H1 (cell line): ENCODE measurements at regions not wholly inside any gene's neighbourhood (a gene's known extent, or its start where the extent isn't known, plus 50 kb on each side); places are given as distances from the start of the nearest gene placed in this dataset.

Experiments
- CTCF ChIA-PET: fragments of 300-600 bp; sonication (Branson Sonifier 250); formaldehyde crosslinking; loops from one replicate; lab custom pipeline; 2021; ENCODE audit not compliant: partially characterized antibody; lab: Charles Lee
- POLR2A ChIA-PET: fragments of 300-600 bp; sonication (Branson Sonifier 250); formaldehyde crosslinking; loops from one replicate; lab custom pipeline; 2021; ENCODE audit warnings: inconsistent platforms; ENCODE audit not compliant: partially characterized antibody; lab: Charles Lee
- DNase-seq, 2 experiments: peaks; one replicate each; pipeline versions ENCODE4 v3.0.0 to v3.0.0-alpha.2; 2010 to 2022; ENCODE audit warnings: low spot score in 2 of 2, low read depth in 1 of 2, mixed read lengths in 1 of 2
- FAIRE-seq: peaks from 2 replicates; lab custom pipeline; 2011; peaks lifted over from hg19 to GRCh38; lab: Jason Lieb, UNC
- H2AFZ ChIP-seq: 2 replicates; pipeline ENCODE4 v1.8.1; 2012; ENCODE audit warnings: low read length, inconsistent platforms
- H2AK5ac ChIP-seq: 2 replicates; pipeline ENCODE4 v1.6.1; 2013; ENCODE audit warnings: low read depth, low read length
- H2BK120ac ChIP-seq: replicated peaks from 2 replicates; pipeline ENCODE3; 2013; ENCODE audit warnings: low read depth, low read length, inconsistent platforms
- H2BK12ac ChIP-seq: 2 replicates; pipeline ENCODE4 v1.6.1; 2013; ENCODE audit warnings: low read depth, low read length
- H2BK15ac ChIP-seq: 2 replicates; pipeline ENCODE4 v1.6.1; 2013; ENCODE audit warnings: low read length
- H2BK20ac ChIP-seq: 2 replicates; pipeline ENCODE4 v1.6.1; 2013; ENCODE audit warnings: low read length
- H2BK5ac ChIP-seq: 2 replicates; pipeline ENCODE4 v1.6.1; 2013; ENCODE audit warnings: low read depth, low read length
- H3K14ac ChIP-seq: 2 replicates; pipeline ENCODE4 v1.6.1; 2013; ENCODE audit warnings: inconsistent platforms; ENCODE audit not compliant: insufficient read length
- H3K18ac ChIP-seq: 2 replicates; pipeline ENCODE4 v1.6.1; 2013; ENCODE audit warnings: low read length; ENCODE audit errors: extremely low read depth
- H3K23ac ChIP-seq: 2 replicates; pipeline ENCODE4 v1.6.1; 2013; ENCODE audit warnings: inconsistent platforms; ENCODE audit not compliant: insufficient read length
- H3K23me2 ChIP-seq: 2 replicates; pipeline ENCODE4 v1.6.1; 2013; ENCODE audit warnings: low read depth, low read length
- H3K27ac ChIP-seq: 2 replicates; pipeline ENCODE4 v1.6.1; 2011; ENCODE audit warnings: low read depth, low read length, inconsistent platforms
- H3K27me3 ChIP-seq, 4 experiments: replicated peaks in 1 of 4; 1 replicate in 1 of 4; 2 replicates in 3 of 4; pipeline versions ENCODE4 v1.6.1 to v1.8.1; 2011 to 2013; ENCODE audit warnings: low read length in 3 of 4, mild to moderate bottlenecking in 3 of 4, inconsistent platforms in 2 of 4, mixed read lengths in 2 of 4, moderate library complexity in 1 of 4; ENCODE audit not compliant: control insufficient read depth in 3 of 4, insufficient read depth in 3 of 4; ENCODE audit errors: extremely low read depth in 1 of 4
- H3K36me3 ChIP-seq, 4 experiments: 2 replicates each; pipeline versions ENCODE4 v1.6.1 to v1.8.1; 2011 to 2013; ENCODE audit warnings: mild to moderate bottlenecking in 4 of 4, low read length in 3 of 4, moderate library complexity in 2 of 4, control low read depth in 1 of 4, inconsistent platforms in 1 of 4; ENCODE audit not compliant: insufficient read depth in 4 of 4, control insufficient read depth in 2 of 4
- H3K4ac ChIP-seq: replicated peaks from 2 replicates; pipeline ENCODE3; 2013; ENCODE audit warnings: low read length, low read depth, mixed read lengths, inconsistent platforms; ENCODE audit not compliant: insufficient read length
- H3K4me1 ChIP-seq, 4 experiments: replicated peaks in 1 of 4; 1 replicate in 1 of 4; 2 replicates in 3 of 4; pipeline versions ENCODE4 v1.6.1 to v1.8.1; 2011 to 2013; ENCODE audit warnings: low read length in 3 of 4, inconsistent platforms in 2 of 4, mixed read lengths in 1 of 4; ENCODE audit not compliant: insufficient read depth in 4 of 4, control insufficient read depth in 3 of 4
- H3K4me2 ChIP-seq, 2 experiments: 2 replicates each; pipeline versions ENCODE4 v1.6.1 to v1.8.1; 2011 to 2013; ENCODE audit warnings: low read depth in 2 of 2, low read length in 2 of 2, control low read depth in 1 of 2, inconsistent platforms in 1 of 2, mild to moderate bottlenecking in 1 of 2; ENCODE audit not compliant: insufficient read depth in 1 of 2
- H3K4me3 ChIP-seq, 4 experiments: fragments of 200-600, 300-600 bp in 1 of 4; sonication (generic), shearing (Covaris generic), sonication (Bioruptor Twin) in 1 of 4; 2 replicates each; pipeline versions ENCODE4 v1.5.1 to v1.8.1; 2011 to 2016; ENCODE audit warnings: low read length in 4 of 4, low read depth in 3 of 4, control low read depth in 2 of 4, inconsistent platforms in 2 of 4, mild to moderate bottlenecking in 2 of 4, mixed read lengths in 1 of 4, moderate library complexity in 1 of 4; ENCODE audit not compliant: insufficient read depth in 2 of 4; ENCODE audit errors: extremely low read depth in 1 of 4
- H3K56ac ChIP-seq: replicated peaks from 2 replicates; pipeline ENCODE3; 2013; ENCODE audit warnings: low read depth, mild to moderate bottlenecking, mixed read lengths, low read length, inconsistent platforms; ENCODE audit not compliant: insufficient read length
- H3K79me1 ChIP-seq: 2 replicates; pipeline ENCODE4 v1.6.1; 2013; ENCODE audit warnings: low read depth, low read length, control low read depth
- H3K79me2 ChIP-seq, 2 experiments: 2 replicates each; pipeline versions ENCODE4 v1.6.1 to v1.8.1; 2012 to 2013; ENCODE audit warnings: low read length in 2 of 2, mild to moderate bottlenecking in 2 of 2, inconsistent platforms in 1 of 2; ENCODE audit not compliant: insufficient read depth in 2 of 2, control insufficient read depth in 1 of 2
- H3K9ac ChIP-seq, 4 experiments: replicated peaks in 1 of 4; 1 replicate in 1 of 4; 2 replicates in 3 of 4; pipeline versions ENCODE4 v1.6.1 to v1.8.1; 2011 to 2013; ENCODE audit warnings: low read depth in 3 of 4, low read length in 3 of 4, control low read depth in 2 of 4, mild to moderate bottlenecking in 2 of 4, moderate library complexity in 2 of 4, inconsistent platforms in 1 of 4; ENCODE audit errors: extremely low read depth in 1 of 4
- H3K9me3 ChIP-seq, 2 experiments: 2 replicates each; pipeline versions ENCODE4 v1.6.1 to v1.8.1; 2012 to 2013; ENCODE audit warnings: mild to moderate bottlenecking in 2 of 2, moderate library complexity in 2 of 2, control low read depth in 1 of 2, inconsistent platforms in 1 of 2, low read depth in 1 of 2, low read length in 1 of 2, mixed read lengths in 1 of 2; ENCODE audit not compliant: insufficient read depth in 2 of 2
- H4K20me1 ChIP-seq, 2 experiments: replicated peaks in 1 of 2; 2 replicates each; pipeline versions ENCODE3 to v1.8.1; 2011 to 2013; ENCODE audit warnings: inconsistent platforms in 2 of 2, low read length in 2 of 2, mild to moderate bottlenecking in 1 of 2; ENCODE audit not compliant: insufficient read depth in 2 of 2, control insufficient read depth in 1 of 2
- H4K5ac ChIP-seq: 2 replicates; pipeline ENCODE4 v1.6.1; 2013; ENCODE audit warnings: low read length, low read depth, mixed read lengths, inconsistent platforms; ENCODE audit not compliant: insufficient read length
- H4K8ac ChIP-seq: 2 replicates; pipeline ENCODE4 v1.8.0; 2013; ENCODE audit warnings: mild to moderate bottlenecking, moderate library complexity, low read length, inconsistent platforms; ENCODE audit not compliant: insufficient read depth; ENCODE audit errors: extremely low read depth
- H4K91ac ChIP-seq: replicated peaks from 2 replicates; pipeline ENCODE3; 2013; ENCODE audit warnings: low read length, mixed read lengths, inconsistent platforms; ENCODE audit not compliant: insufficient read length
- SRF ChIP-seq: IDR thresholded peaks from 2 replicates; pipeline ENCODE4 v1.6.1; 2011; ENCODE audit warnings: mild to moderate bottlenecking, low read depth, low read length, moderate library complexity

DNA sequence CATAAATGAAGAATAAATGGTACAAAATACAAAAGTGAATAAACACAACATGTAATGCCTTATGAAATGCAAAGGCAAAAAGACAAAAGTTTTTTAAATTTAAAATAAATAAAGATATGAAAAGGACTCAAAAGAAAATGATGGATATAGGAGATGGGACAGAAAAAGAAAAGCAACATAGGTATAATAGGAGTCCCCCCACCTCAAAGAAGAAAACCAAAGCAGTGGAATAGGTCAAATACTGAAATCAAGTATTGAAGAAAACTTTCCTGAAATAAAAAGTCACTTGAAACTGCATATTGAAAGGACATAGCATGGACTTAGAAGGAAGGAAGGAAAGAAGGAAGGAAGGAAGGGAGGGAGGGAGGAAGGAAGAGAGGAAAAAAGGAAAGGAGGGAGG, 110.0 kb upstream of the FAM204A start:
- no peak overlapping the region for H3K4ac ChIP-seq
- TF ChIP-seq SRF, result no peak
- H4K5ac ChIP-seq, result no peak overlapping the region
- no peak overlapping the region for H3K27ac ChIP-seq
- ChIA-PET CTCF (interaction anchor here (0.6 to 0.7 kb wide), 2 partner anchors 7 to 9 kb away, joined by 3 to 4 read pairs; no protein-coding TSS in a partner anchor), POLR2A (no interaction called here)
- H4K20me1 ChIP-seq, result no peaks in the 10 kb centered on the region
- H3K18ac ChIP-seq, result no peak overlapping the region
- H3K36me3 ChIP-seq, result no peaks in the 10 kb centered on the region
- H3K4me2 ChIP-seq, result no peak overlapping the region
- no peak overlapping the region for H3K56ac ChIP-seq
- no peak overlapping the region for H2AK5ac ChIP-seq
- no peak overlapping the region for H2BK120ac ChIP-seq
- H3K14ac ChIP-seq, result no peak overlapping the region
- no peak overlapping the region for H3K23ac ChIP-seq
- no peak for DNase-seq
- H3K23me2 ChIP-seq, result no peaks in the 10 kb centered on the region
- H3K79me1 ChIP-seq, result no peaks in the 10 kb centered on the region
- no peak overlapping the region for H4K91ac ChIP-seq
- FAIRE-seq, result no peak
- no peak overlapping the region for H2BK20ac ChIP-seq
- no peaks in the 10 kb centered on the region; a peak in 1 of 7 replicates for H3K27me3 ChIP-seq
- H3K9me3 ChIP-seq, result peaks cover 0 to 3% of the 10 kb centered on the region in 2 experiments; a peak in 1 of 4 replicates
- H3K9ac ChIP-seq, result no peak overlapping the region
- no peak overlapping the region for H2BK5ac ChIP-seq
- no peaks in the 10 kb centered on the region for H3K4me1 ChIP-seq
- H2BK12ac ChIP-seq, result no peak overlapping the region
- no peak overlapping the region for H2BK15ac ChIP-seq
- H2AFZ ChIP-seq, result no peak overlapping the region
- no peak overlapping the region for H3K4me3 ChIP-seq
- no peaks in the 10 kb centered on the region for H3K79me2 ChIP-seq
- H4K8ac ChIP-seq, result no peak overlapping the region
